ENCODE measurements at regions not wholly inside any gene's neighbourhood (a gene's known extent, or its start where the extent isn't known, plus 50 kb on each side); places are given as distances from the start of the nearest gene placed in this dataset.

DNA sequence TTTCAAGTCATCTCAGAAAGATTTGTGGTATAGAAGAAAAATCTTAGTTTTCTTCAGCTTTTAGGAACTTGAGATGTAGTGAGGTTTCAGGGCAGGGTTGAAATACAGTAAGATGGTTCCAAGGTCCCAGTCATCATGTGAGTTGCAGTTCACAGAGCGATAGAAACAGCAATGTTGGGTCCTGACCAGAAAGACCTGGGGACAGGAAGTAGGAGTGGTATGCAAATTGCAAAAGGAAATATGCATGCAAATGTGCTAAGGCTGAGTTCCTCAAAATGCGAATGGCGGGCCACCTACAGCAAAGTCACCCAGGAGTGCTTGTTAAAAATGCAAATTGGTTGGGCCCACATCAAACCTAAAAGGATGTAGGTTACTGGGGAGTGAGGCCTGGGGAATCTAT, 1032.7 kb upstream of the TENM4 start:
- intact Hi-C loops (cut with DNase I; ENCODE audit: low total_unique reads): no loop called here
- Histone ChIP-seq H3K4me3 (no peak overlapping the region), H3K9me3 (no peaks in the 10 kb centered on the region), H3K27me3 (no peaks in the 10 kb centered on the region), H3K27ac (no peak overlapping the region), H3K36me3 (ENCODE audit: low read depth, missing control alignments) (no peaks in the 10 kb centered on the region), H3K4me1 (no peaks in the 10 kb centered on the region)
- WGBS, 2 donors: 91 to 95% methylated on average over 3 of the region's 3 CpGs
- no peak for DNase-seq
- no peak for TF ChIP-seq POLR2A (IDR thresholded peaks at IDR 0.05)
- TF ChIP-seq, protein P1, sequence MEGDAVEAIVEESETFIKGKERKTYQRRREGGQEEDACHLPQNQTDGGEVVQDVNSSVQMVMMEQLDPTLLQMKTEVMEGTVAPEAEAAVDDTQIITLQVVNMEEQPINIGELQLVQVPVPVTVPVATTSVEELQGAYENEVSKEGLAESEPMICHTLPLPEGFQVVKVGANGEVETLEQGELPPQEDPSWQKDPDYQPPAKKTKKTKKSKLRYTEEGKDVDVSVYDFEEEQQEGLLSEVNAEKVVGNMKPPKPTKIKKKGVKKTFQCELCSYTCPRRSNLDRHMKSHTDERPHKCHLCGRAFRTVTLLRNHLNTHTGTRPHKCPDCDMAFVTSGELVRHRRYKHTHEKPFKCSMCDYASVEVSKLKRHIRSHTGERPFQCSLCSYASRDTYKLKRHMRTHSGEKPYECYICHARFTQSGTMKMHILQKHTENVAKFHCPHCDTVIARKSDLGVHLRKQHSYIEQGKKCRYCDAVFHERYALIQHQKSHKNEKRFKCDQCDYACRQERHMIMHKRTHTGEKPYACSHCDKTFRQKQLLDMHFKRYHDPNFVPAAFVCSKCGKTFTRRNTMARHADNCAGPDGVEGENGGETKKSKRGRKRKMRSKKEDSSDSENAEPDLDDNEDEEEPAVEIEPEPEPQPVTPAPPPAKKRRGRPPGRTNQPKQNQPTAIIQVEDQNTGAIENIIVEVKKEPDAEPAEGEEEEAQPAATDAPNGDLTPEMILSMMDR (IDR thresholded peaks at IDR 0.05): no peak

DNA sequence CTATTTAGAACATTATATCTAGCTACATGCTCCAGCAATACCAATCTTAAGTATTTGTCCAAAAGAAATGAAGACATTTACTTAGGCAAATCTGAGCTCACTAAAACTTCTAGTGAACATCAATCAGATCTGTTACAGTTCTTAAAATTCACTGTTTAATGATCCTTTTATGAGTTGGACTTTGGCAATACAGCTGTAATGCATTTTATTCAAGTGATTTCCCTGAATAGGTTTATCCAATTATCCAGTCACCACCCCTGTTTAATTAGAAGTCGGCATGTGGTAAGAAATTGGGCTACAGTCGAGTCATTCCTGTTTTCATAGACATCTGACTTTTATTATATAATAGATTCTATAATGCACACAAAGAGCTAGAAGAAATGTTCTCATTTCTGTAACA, 1029.0 kb upstream of the TENM4 start:
- no peak for DNase-seq
- Histone ChIP-seq H3K9me3 (no peaks in the 10 kb centered on the region), H3K27me3 (no peaks in the 10 kb centered on the region), H3K4me3 (no peak overlapping the region), H3K36me3 (ENCODE audit: low read depth, missing control alignments) (no peaks in the 10 kb centered on the region), H3K4me1 (no peaks in the 10 kb centered on the region), H3K27ac (no peak overlapping the region)
- TF ChIP-seq POLR2A (IDR thresholded peaks at IDR 0.05): no peak
- TF ChIP-seq, protein P1 (IDR thresholded peaks at IDR 0.05): no peak
- WGBS, 2 donors: 77 to 84% methylated on average over 2 of the region's 2 CpGs
- intact Hi-C loops (cut with DNase I; ENCODE audit: low total_unique reads): no loop called here

DNA sequence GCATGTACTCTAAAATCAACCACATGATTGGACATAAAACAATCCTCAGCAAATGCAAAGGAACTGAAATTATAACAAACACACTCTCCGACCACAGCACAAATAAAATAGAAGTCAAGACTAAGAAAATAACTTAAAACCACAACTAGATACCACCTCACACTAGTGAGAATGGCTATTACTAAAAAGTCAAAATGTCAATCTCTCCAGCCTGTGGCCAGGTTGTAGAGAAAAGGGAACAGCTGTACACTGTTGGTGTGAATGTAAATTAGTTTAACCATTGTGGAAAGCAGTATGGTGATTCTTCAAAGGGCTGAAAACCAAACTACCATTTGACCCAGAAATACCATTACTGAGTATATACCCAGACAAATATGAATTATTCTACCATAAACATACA, 1025.7 kb upstream of the TENM4 start:
- DNase-seq: no peak
- TF ChIP-seq, protein P1 (IDR thresholded peaks at IDR 0.05): no peak
- TF ChIP-seq POLR2A (IDR thresholded peaks at IDR 0.05): no peak
- Histone ChIP-seq H3K27me3 (no peaks in the 10 kb centered on the region), H3K4me3 (no peak overlapping the region), H3K4me1 (no peaks in the 10 kb centered on the region), H3K9me3 (no peaks in the 10 kb centered on the region), H3K36me3 (ENCODE audit: low read depth, missing control alignments) (no peaks in the 10 kb centered on the region), H3K27ac (no peak overlapping the region)
- intact Hi-C loops (cut with DNase I; ENCODE audit: low total_unique reads): no loop called here
- WGBS, 2 donors: 96 to 100% methylated on average over 1 of the region's 1 CpG

DNA sequence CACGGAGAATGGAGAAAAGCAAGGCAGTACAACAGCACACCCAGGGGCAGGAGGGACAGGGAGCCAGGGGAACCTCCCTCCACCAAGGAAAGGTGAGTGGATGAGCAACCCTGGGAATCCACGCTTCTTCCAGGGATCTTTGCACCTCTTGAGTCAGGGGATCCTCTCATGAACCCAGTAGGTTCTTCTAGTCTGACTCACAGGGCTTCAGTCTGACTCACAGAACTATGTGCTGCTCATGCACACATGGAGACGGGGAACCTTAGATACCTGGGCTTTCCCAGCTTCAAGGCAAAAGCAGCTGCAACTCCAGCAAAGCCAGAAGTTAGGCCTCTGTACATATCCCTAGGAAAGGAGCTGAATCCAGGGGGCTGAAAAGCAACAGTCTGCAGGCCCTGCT, 1021.4 kb upstream of the TENM4 start:
- H3K4me3 ChIP-seq: no peak overlapping the region
- 82 to 88% methylated on average over 3 of the region's 3 CpGs for WGBS, 2 donors
- H3K27me3 ChIP-seq: no peaks in the 10 kb centered on the region
- intact Hi-C loops (cut with DNase I; ENCODE audit: low total_unique reads): no loop called here
- H3K9me3 ChIP-seq: no peaks in the 10 kb centered on the region
- H3K27ac ChIP-seq: no peak overlapping the region
- DNase-seq: no peak
- H3K36me3 ChIP-seq (ENCODE audit: low read depth, missing control alignments): no peaks in the 10 kb centered on the region
- TF ChIP-seq POLR2A (IDR thresholded peaks at IDR 0.05): no peak
- H3K4me1 ChIP-seq: no peaks in the 10 kb centered on the region

DNA sequence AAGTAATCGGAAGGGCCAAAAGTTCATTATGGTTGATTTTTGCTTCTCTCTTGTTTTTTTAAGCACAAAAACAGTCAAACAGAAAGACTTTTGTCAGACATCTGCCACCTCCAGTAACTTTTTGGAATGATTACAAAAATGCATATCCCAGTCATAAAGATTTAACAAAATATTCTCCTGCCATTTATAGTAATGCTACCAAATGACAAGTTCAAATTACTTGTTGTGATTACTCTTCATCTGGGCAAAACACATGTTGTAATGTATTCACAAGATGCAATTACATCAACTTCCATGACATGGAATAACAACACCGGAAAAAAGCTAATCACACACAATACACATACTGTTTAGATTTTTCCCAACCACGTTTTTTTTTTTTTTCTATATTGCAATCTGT, 1017.5 kb upstream of the TENM4 start:
- DNase-seq: no peak
- no peak overlapping the region for H3K4me3 ChIP-seq
- H3K9me3 ChIP-seq: no peaks in the 10 kb centered on the region
- WGBS, 2 donors: 83 to 87% methylated on average over 3 of the region's 3 CpGs
- H3K27me3 ChIP-seq: no peaks in the 10 kb centered on the region
- H3K36me3 ChIP-seq (ENCODE audit: low read depth, missing control alignments): no peaks in the 10 kb centered on the region
- H3K27ac ChIP-seq: no peak overlapping the region
- H3K4me1 ChIP-seq: no peaks in the 10 kb centered on the region
- intact Hi-C loops (cut with DNase I; ENCODE audit: low total_unique reads): no loop called here
- TF ChIP-seq, protein P1 (IDR thresholded peaks at IDR 0.05): no peak
- TF ChIP-seq POLR2A (IDR thresholded peaks at IDR 0.05): no peak
